ENCODE measurements at regions not wholly inside any gene's neighbourhood (a gene's known extent, or its start where the extent isn't known, plus 50 kb on each side); places are given as distances from the start of the nearest gene placed in this dataset.

DNA sequence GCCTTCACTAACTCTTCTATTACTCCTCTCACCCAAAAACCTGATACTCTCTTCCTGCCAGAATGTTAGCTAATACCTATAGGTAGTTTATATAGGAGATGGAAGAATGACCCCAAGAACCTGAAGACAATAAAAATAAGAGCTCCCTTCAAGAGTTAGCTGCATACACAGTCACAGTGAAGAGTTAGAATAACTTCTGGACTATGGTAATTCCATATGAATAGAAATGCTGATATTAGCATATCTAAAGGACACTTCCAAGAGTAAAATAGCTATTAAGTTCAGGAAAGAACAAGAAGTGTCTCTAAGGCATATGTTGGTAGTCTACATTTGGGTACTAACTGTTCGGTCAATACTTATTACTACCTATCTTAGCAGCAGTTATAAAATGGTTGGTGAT lies 134.2 kb downstream of the VGLL3 start:
- TF ChIP-seq TAF1 (IDR thresholded peaks at IDR 0.05; ENCODE audit: borderline replicate concordance, insufficient read depth, low read length) (no peak), FOXP2 (optimal IDR thresholded peaks at IDR 0.05; ENCODE audit: borderline replicate concordance, extremely low read depth, extremely low read length, insufficient read depth) (no peak), POLR2AphosphoS5 (IDR thresholded peaks at IDR 0.05; ENCODE audit: low read depth, low read length) (no peak), SIN3A (IDR thresholded peaks at IDR 0.05; ENCODE audit: borderline replicate concordance, insufficient read depth, low read length) (no peak)
- TF ChIP-seq, protein P1, sequence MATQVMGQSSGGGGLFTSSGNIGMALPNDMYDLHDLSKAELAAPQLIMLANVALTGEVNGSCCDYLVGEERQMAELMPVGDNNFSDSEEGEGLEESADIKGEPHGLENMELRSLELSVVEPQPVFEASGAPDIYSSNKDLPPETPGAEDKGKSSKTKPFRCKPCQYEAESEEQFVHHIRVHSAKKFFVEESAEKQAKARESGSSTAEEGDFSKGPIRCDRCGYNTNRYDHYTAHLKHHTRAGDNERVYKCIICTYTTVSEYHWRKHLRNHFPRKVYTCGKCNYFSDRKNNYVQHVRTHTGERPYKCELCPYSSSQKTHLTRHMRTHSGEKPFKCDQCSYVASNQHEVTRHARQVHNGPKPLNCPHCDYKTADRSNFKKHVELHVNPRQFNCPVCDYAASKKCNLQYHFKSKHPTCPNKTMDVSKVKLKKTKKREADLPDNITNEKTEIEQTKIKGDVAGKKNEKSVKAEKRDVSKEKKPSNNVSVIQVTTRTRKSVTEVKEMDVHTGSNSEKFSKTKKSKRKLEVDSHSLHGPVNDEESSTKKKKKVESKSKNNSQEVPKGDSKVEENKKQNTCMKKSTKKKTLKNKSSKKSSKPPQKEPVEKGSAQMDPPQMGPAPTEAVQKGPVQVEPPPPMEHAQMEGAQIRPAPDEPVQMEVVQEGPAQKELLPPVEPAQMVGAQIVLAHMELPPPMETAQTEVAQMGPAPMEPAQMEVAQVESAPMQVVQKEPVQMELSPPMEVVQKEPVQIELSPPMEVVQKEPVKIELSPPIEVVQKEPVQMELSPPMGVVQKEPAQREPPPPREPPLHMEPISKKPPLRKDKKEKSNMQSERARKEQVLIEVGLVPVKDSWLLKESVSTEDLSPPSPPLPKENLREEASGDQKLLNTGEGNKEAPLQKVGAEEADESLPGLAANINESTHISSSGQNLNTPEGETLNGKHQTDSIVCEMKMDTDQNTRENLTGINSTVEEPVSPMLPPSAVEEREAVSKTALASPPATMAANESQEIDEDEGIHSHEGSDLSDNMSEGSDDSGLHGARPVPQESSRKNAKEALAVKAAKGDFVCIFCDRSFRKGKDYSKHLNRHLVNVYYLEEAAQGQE (IDR thresholded peaks at IDR 0.05; ENCODE audit: insufficient read depth in 1 of 2, low read depth in 2 of 2, low read length in 2 of 2) = no peak

DNA sequence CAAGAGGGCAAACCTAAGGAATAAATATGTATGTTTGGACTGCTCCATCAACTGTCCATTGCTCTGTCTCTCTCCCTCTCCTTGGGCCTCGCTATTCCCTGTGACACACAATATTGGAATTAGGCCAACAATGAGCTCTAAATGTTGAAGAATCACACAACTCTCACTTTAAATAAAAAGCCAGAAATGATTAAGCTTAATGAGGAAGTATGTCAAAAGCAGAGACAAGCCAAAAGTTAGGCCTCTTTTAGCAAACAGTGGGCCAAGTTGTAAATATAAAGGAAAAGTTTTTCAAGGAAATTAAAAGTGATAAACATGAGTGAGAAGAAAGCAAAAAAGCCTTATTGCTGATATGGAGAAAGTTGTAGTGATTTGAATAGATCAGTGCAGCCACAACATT lies 141.0 kb downstream of the VGLL3 start:
- TF ChIP-seq FOXP2 (optimal IDR thresholded peaks at IDR 0.05; ENCODE audit: borderline replicate concordance, extremely low read depth, extremely low read length, insufficient read depth) = no peak
- TF ChIP-seq SIN3A (IDR thresholded peaks at IDR 0.05; ENCODE audit: borderline replicate concordance, insufficient read depth, low read length) = no peak
- no peak for TF ChIP-seq POLR2AphosphoS5 (IDR thresholded peaks at IDR 0.05; ENCODE audit: low read depth, low read length)
- no peak for TF ChIP-seq TAF1 (IDR thresholded peaks at IDR 0.05; ENCODE audit: borderline replicate concordance, insufficient read depth, low read length)
- TF ChIP-seq, protein P1 (IDR thresholded peaks at IDR 0.05; ENCODE audit: insufficient read depth in 1 of 2, low read depth in 2 of 2, low read length in 2 of 2) = no peak

DNA sequence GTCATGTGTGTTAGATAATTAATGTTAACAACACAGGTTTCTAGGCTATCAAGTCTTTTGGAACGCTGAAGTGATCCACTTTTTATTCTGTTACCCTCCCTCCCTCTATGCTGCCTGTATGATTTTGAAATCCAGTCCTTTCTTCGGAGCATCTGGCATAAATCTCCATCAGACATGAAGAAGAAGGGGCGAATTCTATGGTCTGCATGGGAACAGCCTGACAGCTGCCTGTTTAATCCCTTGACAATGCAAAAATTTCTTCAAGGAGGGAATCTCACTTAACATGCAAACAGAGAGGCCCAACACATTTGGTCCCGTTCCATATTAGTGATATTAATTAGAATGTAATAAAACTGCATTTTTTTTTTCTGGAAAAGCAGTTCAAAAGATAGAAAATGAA lies 145.2 kb downstream of the VGLL3 start:
- TF ChIP-seq SIN3A (IDR thresholded peaks at IDR 0.05; ENCODE audit: borderline replicate concordance, insufficient read depth, low read length) (no peak), POLR2AphosphoS5 (IDR thresholded peaks at IDR 0.05; ENCODE audit: low read depth, low read length) (no peak), FOXP2 (optimal IDR thresholded peaks at IDR 0.05; ENCODE audit: borderline replicate concordance, extremely low read depth, extremely low read length, insufficient read depth) (no peak), TAF1 (IDR thresholded peaks at IDR 0.05; ENCODE audit: borderline replicate concordance, insufficient read depth, low read length) (no peak)
- TF ChIP-seq, protein P1 (IDR thresholded peaks at IDR 0.05; ENCODE audit: insufficient read depth in 1 of 2, low read depth in 2 of 2, low read length in 2 of 2) = no peak

DNA sequence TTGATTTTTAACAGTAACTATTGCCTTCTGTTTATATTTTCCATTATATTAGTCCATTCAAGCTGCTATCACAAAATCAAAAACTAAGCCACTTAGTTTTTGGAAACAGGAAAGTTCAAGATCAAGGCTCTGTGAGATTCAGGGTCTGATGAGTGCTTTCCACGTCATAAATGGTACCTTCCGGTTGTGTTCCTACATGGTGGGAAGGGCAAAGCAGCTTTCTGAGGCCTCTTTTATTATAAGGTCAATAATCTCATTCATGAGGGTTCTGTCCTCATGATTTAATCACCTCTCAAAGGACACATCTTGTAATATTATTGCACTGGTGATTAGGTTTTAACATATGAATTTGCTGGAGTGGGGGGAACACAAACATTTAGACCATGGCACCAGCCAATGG lies 152.0 kb downstream of the VGLL3 start:
- TF ChIP-seq, protein P1 (IDR thresholded peaks at IDR 0.05; ENCODE audit: insufficient read depth in 1 of 2, low read depth in 2 of 2, low read length in 2 of 2) = no peak
- TF ChIP-seq SIN3A (IDR thresholded peaks at IDR 0.05; ENCODE audit: borderline replicate concordance, insufficient read depth, low read length) (no peak), POLR2AphosphoS5 (IDR thresholded peaks at IDR 0.05; ENCODE audit: low read depth, low read length) (no peak), FOXP2 (optimal IDR thresholded peaks at IDR 0.05; ENCODE audit: borderline replicate concordance, extremely low read depth, extremely low read length, insufficient read depth) (no peak), TAF1 (IDR thresholded peaks at IDR 0.05; ENCODE audit: borderline replicate concordance, insufficient read depth, low read length) (no peak)

DNA sequence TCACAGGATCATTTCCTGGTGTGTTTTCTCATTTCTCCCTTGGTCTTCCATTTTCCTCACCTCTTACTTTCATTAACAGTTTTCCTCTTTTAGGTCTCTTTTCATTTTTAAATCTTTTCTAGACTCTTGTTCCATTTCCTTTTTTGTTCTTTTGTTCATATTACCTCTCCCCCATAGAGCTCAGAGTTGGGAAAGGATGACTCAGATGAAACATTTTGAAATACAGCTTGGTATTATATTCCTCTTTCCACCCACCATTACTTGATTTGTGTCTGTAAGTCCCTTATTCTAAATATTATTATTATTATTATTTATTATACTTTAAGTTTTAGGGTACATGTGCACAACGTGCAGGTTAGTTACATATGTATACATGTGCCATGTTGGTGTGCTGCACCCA lies 153.1 kb downstream of the VGLL3 start:
- no peak for TF ChIP-seq SIN3A (IDR thresholded peaks at IDR 0.05; ENCODE audit: borderline replicate concordance, insufficient read depth, low read length)
- no peak for TF ChIP-seq TAF1 (IDR thresholded peaks at IDR 0.05; ENCODE audit: borderline replicate concordance, insufficient read depth, low read length)
- TF ChIP-seq POLR2AphosphoS5 (IDR thresholded peaks at IDR 0.05; ENCODE audit: low read depth, low read length) = no peak
- TF ChIP-seq, protein P1 (IDR thresholded peaks at IDR 0.05; ENCODE audit: insufficient read depth in 1 of 2, low read depth in 2 of 2, low read length in 2 of 2) = no peak
- no peak for TF ChIP-seq FOXP2 (optimal IDR thresholded peaks at IDR 0.05; ENCODE audit: borderline replicate concordance, extremely low read depth, extremely low read length, insufficient read depth)
